HepG2 (cell line): ENCODE measurements at regions not wholly inside any gene's neighbourhood (a gene's known extent, or its start where the extent isn't known, plus 50 kb on each side); places are given as distances from the start of the nearest gene placed in this dataset.

Experiments
- ATAC-seq: fragments of 200-7000 bp; cut with Tn5 transposase; 3 replicates; pipeline ENCODE4 v1.9.1; 2020; ENCODE audit warnings: mild to moderate bottlenecking, moderate library complexity
- BruUV-seq: library from RNA; stranded (reverse); fragments of 400-500 nt; replicated peaks from 2 replicates; lab custom pipeline; 2021; lab: Mats Ljungman, UMichigan
- CTCF ChIA-PET: fragments of 300-600 bp; formaldehyde crosslinking; extraction: SDS; loops from one replicate; lab custom pipeline; 2021; ENCODE audit warnings: low total read pairs, inconsistent platforms, low intra/inter-chr PET ratio; lab: Yijun Ruan, JAX
- POLR2A ChIA-PET: fragments of 350-600 bp; sonication (Branson Sonifier 250); formaldehyde crosslinking; loops from one replicate; lab custom pipeline; 2020; ENCODE audit warnings: antibody characterized with exemption, inconsistent platforms; lab: Yijun Ruan, JAX
- DNase-seq: peaks from one replicate; pipeline ENCODE4 v3.0.0-alpha.2; 2015; ENCODE audit warnings: low spot score
- FAIRE-seq: peaks from 3 replicates; lab custom pipeline; 2011; peaks lifted over from hg19 to GRCh38; lab: Jason Lieb, UNC
- H2AFZ ChIP-seq: one replicate; pipeline ENCODE4 v1.6.1; 2011; ENCODE audit warnings: low read length, inconsistent platforms
- H3K27ac ChIP-seq: fragments of 300-600 bp; 3 replicates; pipeline ENCODE4 v1.8.0; 2011; ENCODE audit warnings: mixed run types, mild to moderate bottlenecking, mixed read lengths, low read length, inconsistent platforms; ENCODE audit not compliant: insufficient read depth; ENCODE audit errors: extremely low read length
- H3K27me3 ChIP-seq, 2 experiments: fragments of 200-600 bp in 1 of 2; 2 replicates in 1 of 2; 3 replicates in 1 of 2; pipeline versions ENCODE4 v1.6.0 to v1.8.0; 2011; ENCODE audit warnings: low read length in 2 of 2, mild to moderate bottlenecking in 2 of 2, moderate library complexity in 2 of 2, inconsistent platforms in 1 of 2; ENCODE audit not compliant: insufficient read depth in 2 of 2, control insufficient read depth in 1 of 2
- H3K36me3 ChIP-seq, 2 experiments: fragments of 200-600 bp in 1 of 2; replicated peaks in 1 of 2; 2 replicates in 1 of 2; 3 replicates in 1 of 2; pipeline versions ENCODE4 v1.5.1 to v1.8.0; 2011; ENCODE audit warnings: low read length in 2 of 2, inconsistent platforms in 1 of 2; ENCODE audit not compliant: insufficient read depth in 2 of 2, control insufficient read depth in 1 of 2
- H3K4me1 ChIP-seq: 2 replicates; pipeline ENCODE4 v1.5.1; 2012; ENCODE audit warnings: low read length, inconsistent platforms; ENCODE audit not compliant: insufficient read depth
- H3K4me2 ChIP-seq: 2 replicates; pipeline ENCODE4 v1.6.0; 2011; ENCODE audit warnings: low read depth, low read length, inconsistent platforms
- H3K4me3 ChIP-seq, 3 experiments: fragments of 200-600 bp in 1 of 3; sonication (generic), shearing (Covaris generic) in 1 of 3; replicated peaks in 1 of 3; 2 replicates each; pipeline ENCODE4 v1.5.1; 2011 to 2016; ENCODE audit warnings: low read length in 3 of 3, inconsistent platforms in 2 of 3, low read depth in 2 of 3, mild to moderate bottlenecking in 2 of 3, control low read depth in 1 of 3, mixed read lengths in 1 of 3; ENCODE audit not compliant: insufficient read depth in 1 of 3
- H3K79me2 ChIP-seq: one replicate; pipeline ENCODE4 v1.6.1; 2011; ENCODE audit warnings: low read length, inconsistent platforms; ENCODE audit not compliant: insufficient read depth
- H3K9ac ChIP-seq: 2 replicates; pipeline ENCODE4 v1.6.0; 2011; ENCODE audit warnings: mild to moderate bottlenecking, low read depth, low read length, inconsistent platforms; ENCODE audit not compliant: insufficient read depth
- H3K9me3 ChIP-seq: 2 replicates; pipeline ENCODE4 v1.5.1; 2012; ENCODE audit warnings: mild to moderate bottlenecking, low read length
- H4K20me1 ChIP-seq: 2 replicates; pipeline ENCODE4 v1.6.0; 2011; ENCODE audit warnings: inconsistent platforms, mild to moderate bottlenecking, low read length, moderate library complexity; ENCODE audit not compliant: insufficient read depth
- BHLHE40 ChIP-seq: IDR thresholded peaks from 2 replicates; pipeline ENCODE4 v1.6.1; 2011; ENCODE audit warnings: low read length, improper control_type of control experiment
- HINFP ChIP-seq: sonication (generic); formaldehyde crosslinking; IDR thresholded peaks from 2 replicates; pipeline ENCODE4 v1.4.0; 2020; ENCODE audit warnings: low read depth, mild to moderate bottlenecking, missing genetic modification reagents
- PBX3 ChIP-seq: sonication (generic); formaldehyde crosslinking; IDR thresholded peaks from 2 replicates; pipeline ENCODE4 v1.8.1; 2023; ENCODE audit warnings: missing genetic modification reagents, inconsistent platforms, borderline replicate concordance
- PHF20 ChIP-seq: sonication (generic); formaldehyde crosslinking; IDR thresholded peaks from 2 replicates; pipeline ENCODE4 v1.5.0; 2020; ENCODE audit warnings: mild to moderate bottlenecking, missing genetic modification reagents
- RARA ChIP-seq: IDR thresholded peaks from 2 replicates; pipeline ENCODE4 v1.6.1; 2016; ENCODE audit warnings: missing genetic modification reagents, missing compliant biosample characterization
- RBAK ChIP-seq: sonication (generic); formaldehyde crosslinking; IDR thresholded peaks from 2 replicates; pipeline ENCODE4 v1.5.1; 2020; ENCODE audit warnings: mild to moderate bottlenecking, missing genetic modification reagents
- SNAPC5 ChIP-seq: sonication (generic); formaldehyde crosslinking; IDR thresholded peaks from 2 replicates; pipeline ENCODE4 v1.8.1; 2023; ENCODE audit warnings: mild to moderate bottlenecking, missing genetic modification reagents, borderline replicate concordance
- SP140L ChIP-seq: sonication (generic); formaldehyde crosslinking; IDR thresholded peaks from 2 replicates; pipeline ENCODE4 v1.4.0; 2020; ENCODE audit warnings: missing genetic modification reagents, borderline replicate concordance
- TOE1 ChIP-seq: sonication (generic); formaldehyde crosslinking; IDR thresholded peaks from 2 replicates; pipeline ENCODE4 v1.4.0; 2020; ENCODE audit warnings: mild to moderate bottlenecking, missing genetic modification reagents
- U2AF2 ChIP-seq: fragments of 200-400 bp; formaldehyde crosslinking; IDR thresholded peaks from 2 replicates; pipeline ENCODE4 v1.6.1; 2017; ENCODE audit warnings: low read depth, mild to moderate bottlenecking, low read length
- ZBTB46 ChIP-seq: sonication (generic); formaldehyde crosslinking; IDR thresholded peaks from 2 replicates; pipeline ENCODE4 v1.4.0; 2020; ENCODE audit warnings: mild to moderate bottlenecking, missing genetic modification reagents, borderline replicate concordance
- ZFP37 ChIP-seq: sonication (generic); formaldehyde crosslinking; IDR thresholded peaks from 2 replicates; pipeline ENCODE4 v1.4.0; 2020; ENCODE audit warnings: missing genetic modification reagents, borderline replicate concordance
- ZFY ChIP-seq: sonication (generic); formaldehyde crosslinking; IDR thresholded peaks from 2 replicates; pipeline ENCODE4 v1.4.0; 2020; ENCODE audit warnings: missing genetic modification reagents
- ZNF317 ChIP-seq: sonication (generic); formaldehyde crosslinking; IDR thresholded peaks from 2 replicates; pipeline ENCODE4 v1.5.0; 2020; ENCODE audit warnings: mild to moderate bottlenecking, missing genetic modification reagents
- ZNF414 ChIP-seq: sonication (generic); formaldehyde crosslinking; IDR thresholded peaks from 2 replicates; pipeline ENCODE4 v1.5.0; 2020; ENCODE audit warnings: missing genetic modification reagents
- ZNF501 ChIP-seq: sonication (generic); formaldehyde crosslinking; IDR thresholded peaks from 2 replicates; pipeline ENCODE4 v1.5.1; 2020; ENCODE audit warnings: mild to moderate bottlenecking, moderate library complexity, missing genetic modification reagents
- WGBS: methylation state at CpG from one replicate; pipeline ENCODE4 v1.1.6; 2017; ENCODE audit warnings: low lambda C conversion rate; 5-methylcytosine and 5-hydroxymethylcytosine counted together
- in situ Hi-C: cut with HindIII; loops from 2 replicates; pipeline ENCODE4 v1.10.0; 2017; ENCODE audit warnings: low pct_unique_long_range_greater_than_20kb; ENCODE audit not compliant: extremely low pct_ligation_motif_present
- intact Hi-C: fragments of 100-400 bp; cut with micrococcal nuclease; formaldehyde crosslinking; loops from one replicate; pipeline ENCODE4 v1.10.0; 2022; ENCODE audit not compliant: unreplicated experiment
- TF ChIP-seq, protein P1 (sequence below), 2 experiments: fragments of 450-650 bp in 1 of 2; sonication (generic) in 1 of 2; formaldehyde crosslinking; IDR thresholded peaks; 2 replicates each; pipeline versions ENCODE4 v1.5.0 to v1.8.0; 2020 to 2022; ENCODE audit warnings: mild to moderate bottlenecking in 1 of 2, missing genetic modification reagents in 1 of 2
- TF ChIP-seq, protein P2 (sequence below): sonication (generic); formaldehyde crosslinking; IDR thresholded peaks from 2 replicates; pipeline ENCODE4 v1.5.1; 2020; ENCODE audit warnings: missing genetic modification reagents, mild to moderate bottlenecking, borderline replicate concordance

DNA sequence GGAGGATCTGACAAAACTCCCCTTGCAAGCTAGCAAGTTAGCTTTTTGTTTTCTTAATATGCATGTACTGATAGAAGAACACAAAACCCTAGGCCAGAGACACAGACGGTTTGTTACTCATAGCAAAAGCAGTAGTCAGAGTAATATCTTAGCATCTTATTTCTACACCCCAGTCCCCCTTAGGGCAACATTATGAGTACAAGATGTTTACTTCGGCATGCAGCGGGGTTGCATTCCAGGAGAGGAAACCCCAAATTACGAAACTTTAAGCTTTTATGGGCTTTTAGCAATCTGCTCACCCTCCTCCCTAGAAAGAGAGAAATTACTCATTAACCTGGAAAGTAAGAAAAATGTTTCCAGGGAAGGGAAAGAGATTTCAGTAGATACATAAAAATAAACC is 1286.9 kb downstream of the EPHA7 start (continued):
- TF ChIP-seq SNAPC5 (CRISPR knock-in tag) (no peak), ZNF317 (CRISPR knock-in tag) (no peak), PHF20 (CRISPR knock-in tag) (no peak), ZBTB46 (no peak), RBAK (no peak), U2AF2 (no peak), SP140L (CRISPR knock-in tag) (no peak)

- CTCF ChIA-PET = no interaction called here
- intact Hi-C loops (no loop called here), in situ Hi-C loops (no loop called here)
- Histone ChIP-seq H2AFZ (no peak overlapping the region), H4K20me1 (no peaks in the 10 kb centered on the region), H3K4me3 (no peak overlapping the region), H3K27me3 (no peaks in the 10 kb centered on the region), H3K4me1 (no peaks in the 10 kb centered on the region), H3K9ac (no peak overlapping the region), H3K9me3 (no peaks in the 10 kb centered on the region), H3K27ac (no peak overlapping the region), H3K36me3 (no peaks in the 10 kb centered on the region), H3K4me2 (no peak overlapping the region), H3K79me2 (no peaks in the 10 kb centered on the region)
- FAIRE-seq = no peak
- POLR2A ChIA-PET = no interaction called here
- WGBS = 0% methylated on average over 2 of the region's 2 CpGs
- ATAC-seq = no peak
- no peak for DNase-seq
- no TSS peak for BruUV-seq
- TF ChIP-seq ZNF501 (CRISPR knock-in tag) (no peak), ZFY (CRISPR knock-in tag) (no peak), ZFP37 (CRISPR knock-in tag) (no peak), TOE1 (no peak), HINFP (CRISPR knock-in tag) (no peak), RARA (CRISPR knock-in tag) (no peak), BHLHE40 (no peak), ZNF414 (no peak), PBX3 (CRISPR knock-in tag) (no peak)
- TF ChIP-seq, protein P1, sequence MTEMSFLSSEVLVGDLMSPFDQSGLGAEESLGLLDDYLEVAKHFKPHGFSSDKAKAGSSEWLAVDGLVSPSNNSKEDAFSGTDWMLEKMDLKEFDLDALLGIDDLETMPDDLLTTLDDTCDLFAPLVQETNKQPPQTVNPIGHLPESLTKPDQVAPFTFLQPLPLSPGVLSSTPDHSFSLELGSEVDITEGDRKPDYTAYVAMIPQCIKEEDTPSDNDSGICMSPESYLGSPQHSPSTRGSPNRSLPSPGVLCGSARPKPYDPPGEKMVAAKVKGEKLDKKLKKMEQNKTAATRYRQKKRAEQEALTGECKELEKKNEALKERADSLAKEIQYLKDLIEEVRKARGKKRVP (CRISPR knock-in tag; IDR thresholded peaks at IDR 0.05) = no peak
- TF ChIP-seq, protein P2, sequence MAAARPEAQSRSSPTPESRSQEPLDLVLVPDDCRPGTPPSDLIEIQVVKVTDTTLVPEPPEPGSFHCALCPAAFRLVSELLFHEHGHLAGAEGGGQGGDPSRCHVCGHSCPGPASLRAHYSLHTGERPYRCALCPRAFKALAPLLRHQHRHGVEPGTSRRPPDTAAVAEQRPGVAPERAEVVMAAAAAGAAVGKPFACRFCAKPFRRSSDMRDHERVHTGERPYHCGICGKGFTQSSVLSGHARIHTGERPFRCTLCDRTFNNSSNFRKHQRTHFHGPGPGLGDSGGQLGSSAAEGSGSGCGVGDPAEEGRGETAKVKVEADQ = no peak
These were observed 1288.4 kb downstream of the EPHA7 start for GRCh38 chr6:92130944-92131343.
